ENCODE measurements at regions not wholly inside any gene's neighbourhood (a gene's known extent, or its start where the extent isn't known, plus 50 kb on each side); places are given as distances from the start of the nearest gene placed in this dataset.
"Not testable (repeated sequence)": the region's sequence is repeated elsewhere in the genome, so short reads cannot be mapped to it uniquely, and the experiment has no call there.

DNA sequence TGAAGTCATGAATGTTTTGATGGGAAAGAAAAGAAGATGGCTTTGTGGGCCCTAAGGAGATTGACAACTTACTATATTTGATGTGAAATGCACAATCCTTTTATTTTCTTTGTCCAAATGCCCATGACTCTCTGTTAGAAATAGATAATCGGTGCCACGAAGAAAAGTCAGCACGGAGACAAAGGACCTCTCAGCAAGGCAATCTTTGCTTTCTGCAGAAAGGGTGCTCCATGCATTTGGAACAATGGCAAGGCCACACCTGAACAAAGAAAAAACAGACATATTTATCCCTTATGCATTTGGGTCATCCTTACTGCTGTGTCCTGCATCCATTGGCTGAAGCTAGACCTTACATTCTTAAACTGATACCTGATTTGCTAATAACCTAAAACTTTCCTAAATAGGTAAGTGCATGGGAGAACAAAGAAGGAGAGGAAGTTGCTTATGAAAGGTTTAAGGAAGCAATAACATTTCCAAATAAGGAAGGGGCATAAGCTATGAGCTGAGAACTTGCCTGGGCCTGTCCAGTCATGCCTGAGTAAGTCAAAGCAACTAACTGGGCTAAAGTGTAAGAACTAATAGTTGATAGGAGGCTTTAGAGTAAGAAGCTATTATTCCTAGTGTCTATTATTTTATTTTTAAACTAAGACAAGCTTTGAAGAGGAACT is 158.0 kb upstream of the LMNTD1 start:
- H3K27ac Mint-ChIP-seq; H3K27me3 Mint-ChIP-seq; H3K4me1 Mint-ChIP-seq (ENCODE audit: low read depth in 2 of 2); H3K36me3 Mint-ChIP-seq (ENCODE audit: insufficient read depth); H3K4me3 Mint-ChIP-seq; ATAC-seq (replicated peaks); H3K9me3 Mint-ChIP-seq; DNase-seq: not testable (repeated sequence)

DNA sequence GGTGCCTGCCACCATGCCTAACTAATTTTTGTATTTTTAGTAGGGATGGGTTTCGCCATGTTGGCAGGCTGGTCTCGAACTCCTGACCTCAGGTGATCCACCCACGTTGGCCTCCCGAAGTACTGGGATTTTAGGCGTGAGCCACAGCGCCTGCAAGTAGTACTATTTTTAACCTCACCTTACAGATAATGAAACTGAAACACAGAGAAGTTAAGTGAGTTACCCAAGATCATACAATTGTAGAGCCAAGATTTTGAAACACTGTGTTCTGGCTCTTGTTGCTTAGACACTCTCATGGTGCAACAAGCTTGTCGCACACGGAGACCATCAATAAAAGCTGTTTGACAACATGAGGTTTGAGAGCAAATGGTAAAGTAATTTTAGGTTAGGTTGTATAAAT is 159.1 kb upstream of the LMNTD1 start:
- DNase-seq (no peak), ATAC-seq (replicated peaks) (no peak)
- H3K36me3 Mint-ChIP-seq (ENCODE audit: insufficient read depth): no peaks in the 10 kb centered on the region
- peaks cover 3 to 7% of the 10 kb centered on the region in 2 donors for H3K9me3 Mint-ChIP-seq
- H3K4me1 Mint-ChIP-seq (ENCODE audit: low read depth in 2 of 2): no peaks in the 10 kb centered on the region
- H3K27me3 Mint-ChIP-seq: no peaks in the 10 kb centered on the region
- no peak overlapping the region for H3K27ac Mint-ChIP-seq
- H3K4me3 Mint-ChIP-seq: no peak overlapping the region

DNA sequence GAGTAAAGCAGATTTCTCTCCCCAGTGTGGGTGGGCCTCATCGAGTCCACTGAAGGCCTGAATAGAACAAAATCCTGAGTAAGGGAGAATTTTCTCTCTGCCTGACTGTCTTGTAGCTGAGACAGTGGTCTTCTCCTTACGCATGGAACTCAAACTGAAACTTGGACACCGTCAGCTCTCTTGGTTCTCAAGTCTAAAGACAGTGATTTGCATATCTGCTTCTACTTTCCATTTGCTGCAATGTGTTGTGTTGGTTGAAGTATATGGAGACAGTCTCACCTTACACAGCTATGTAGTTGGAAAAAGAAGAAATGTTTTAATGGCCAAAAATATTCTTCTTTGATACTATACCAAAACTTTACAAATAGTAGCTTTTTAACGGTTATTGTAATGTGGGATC is 160.2 kb upstream of the LMNTD1 start:
- no peak for DNase-seq
- no peak for ATAC-seq (replicated peaks)
- Mint-ChIP-seq H3K27me3 (no peaks in the 10 kb centered on the region), H3K9me3 (peaks cover 4 to 7% of the 10 kb centered on the region in 2 donors), H3K4me3 (no peak overlapping the region), H3K36me3 (ENCODE audit: insufficient read depth) (no peaks in the 10 kb centered on the region), H3K4me1 (ENCODE audit: low read depth in 2 of 2) (no peaks in the 10 kb centered on the region), H3K27ac (no peak overlapping the region)

DNA sequence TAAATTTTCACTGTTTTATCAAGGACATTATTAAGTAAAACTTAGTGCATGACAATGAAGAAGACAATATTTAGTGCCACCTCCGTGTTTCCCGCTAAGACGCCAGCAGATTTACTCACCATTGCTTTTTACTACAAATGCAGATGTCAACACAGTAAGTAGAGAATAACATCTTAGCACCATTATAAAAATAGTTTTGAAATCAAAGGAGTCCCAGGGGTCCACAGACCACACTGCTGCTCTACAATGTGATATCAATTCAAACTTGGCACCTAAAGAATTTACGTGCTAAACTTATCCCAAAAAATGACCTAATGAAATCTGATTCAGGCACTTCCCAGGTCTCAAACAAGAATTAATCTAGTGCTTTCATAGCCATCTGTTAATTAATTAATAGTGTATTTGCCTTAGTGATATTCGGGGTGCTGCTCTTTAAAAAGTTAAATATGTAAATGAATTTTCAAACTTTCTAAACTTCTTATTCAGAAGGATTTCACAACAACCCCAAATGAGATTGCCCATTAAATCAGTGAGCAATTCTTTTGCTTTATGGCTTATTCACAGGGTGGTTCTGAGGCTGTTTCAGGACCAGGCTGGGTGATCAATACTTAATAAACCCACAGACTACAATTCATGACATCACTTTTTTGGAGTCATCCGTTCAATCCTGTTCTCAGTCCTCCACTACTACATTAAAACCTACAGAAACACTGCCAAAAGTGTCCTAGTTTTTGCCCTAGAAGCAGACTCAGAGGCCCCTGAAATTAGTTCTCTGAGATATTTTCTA is 161.3 kb upstream of the LMNTD1 start:
- Mint-ChIP-seq H3K4me3 (no peak overlapping the region), H3K27me3 (no peaks in the 10 kb centered on the region), H3K9me3 (peaks cover 7% of the 10 kb centered on the region in 2 donors), H3K4me1 (ENCODE audit: low read depth in 2 of 2) (no peaks in the 10 kb centered on the region), H3K27ac (no peak overlapping the region), H3K36me3 (ENCODE audit: insufficient read depth) (no peaks in the 10 kb centered on the region)
- no peak for ATAC-seq (replicated peaks)
- no peak for DNase-seq

DNA sequence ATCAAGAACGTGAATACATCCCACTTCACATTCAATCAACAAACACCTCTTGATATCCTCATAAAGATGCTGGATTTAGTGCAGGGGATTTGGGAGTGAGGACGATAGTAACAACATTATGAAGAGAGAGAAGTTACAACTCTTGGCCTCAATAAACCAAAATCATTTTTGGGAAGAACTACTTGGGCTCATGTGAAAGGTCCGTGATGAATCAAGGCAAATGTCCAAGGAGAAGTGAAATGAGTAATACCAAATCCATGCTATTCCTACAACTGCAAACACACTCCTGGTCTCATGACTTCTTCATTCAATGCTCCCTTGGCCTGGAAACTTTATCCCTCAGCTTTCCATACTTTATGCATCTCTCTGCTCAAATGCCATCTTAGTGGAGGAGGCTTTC is 162.0 kb upstream of the LMNTD1 start:
- no peak for ATAC-seq (replicated peaks)
- Mint-ChIP-seq H3K4me1 (ENCODE audit: low read depth in 2 of 2) (no peaks in the 10 kb centered on the region), H3K27ac (no peak overlapping the region), H3K4me3 (no peak overlapping the region), H3K9me3 (peaks cover 7% of the 10 kb centered on the region in 2 donors), H3K36me3 (ENCODE audit: insufficient read depth) (no peaks in the 10 kb centered on the region), H3K27me3 (no peaks in the 10 kb centered on the region)
- no peak for DNase-seq

DNA sequence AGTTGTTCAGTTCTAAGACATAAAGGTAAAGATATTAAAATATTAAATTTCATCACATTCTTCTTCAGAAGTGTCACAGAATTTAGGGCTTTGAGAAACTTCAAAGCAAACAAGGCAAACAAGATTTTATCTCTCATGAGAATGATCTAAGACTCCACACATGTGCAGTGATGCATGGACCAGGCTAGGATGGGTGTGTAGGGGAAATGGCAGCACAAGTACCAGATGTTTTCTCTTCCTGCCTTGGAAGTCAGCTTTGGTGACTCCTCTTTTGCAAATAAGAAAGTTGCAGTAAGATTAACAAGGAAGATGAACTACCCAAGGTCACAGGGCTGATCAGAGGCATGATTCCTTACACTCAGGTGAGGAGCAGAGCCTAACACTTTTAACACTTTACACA is 163.8 kb upstream of the LMNTD1 start:
- no peak for ATAC-seq (replicated peaks)
- Mint-ChIP-seq H3K4me1 (ENCODE audit: low read depth in 2 of 2) (no peaks in the 10 kb centered on the region), H3K9me3 (peaks cover 7% of the 10 kb centered on the region in 2 donors), H3K27ac (no peak overlapping the region), H3K36me3 (ENCODE audit: insufficient read depth) (no peaks in the 10 kb centered on the region), H3K27me3 (no peaks in the 10 kb centered on the region), H3K4me3 (no peak overlapping the region)
- no peak for DNase-seq

DNA sequence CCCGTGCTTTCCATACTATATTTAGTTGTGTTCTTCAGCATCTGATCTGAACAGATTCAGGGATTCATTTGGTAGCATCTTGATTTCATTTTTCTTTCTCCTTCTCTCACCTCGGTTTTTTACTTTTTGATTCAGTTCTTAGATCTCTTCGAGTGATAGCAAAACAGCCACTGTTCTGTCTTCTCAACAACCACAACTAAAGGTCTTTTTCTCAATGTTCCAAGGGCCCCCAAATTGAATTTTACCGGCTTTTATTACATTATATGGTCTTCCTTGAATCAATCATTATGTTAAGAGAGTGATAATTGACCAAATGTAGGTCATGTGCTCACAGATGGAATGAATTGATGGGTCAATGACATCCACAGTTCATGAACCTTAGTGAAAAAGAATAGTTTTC is 164.5 kb upstream of the LMNTD1 start:
- Mint-ChIP-seq H3K4me1 (ENCODE audit: low read depth in 2 of 2) (no peaks in the 10 kb centered on the region), H3K36me3 (ENCODE audit: insufficient read depth) (no peaks in the 10 kb centered on the region), H3K9me3 (peaks cover 7% of the 10 kb centered on the region in 2 donors), H3K27ac (no peak overlapping the region), H3K27me3 (no peaks in the 10 kb centered on the region), H3K4me3 (no peak overlapping the region)
- no peak for ATAC-seq (replicated peaks)
- no peak for DNase-seq

DNA sequence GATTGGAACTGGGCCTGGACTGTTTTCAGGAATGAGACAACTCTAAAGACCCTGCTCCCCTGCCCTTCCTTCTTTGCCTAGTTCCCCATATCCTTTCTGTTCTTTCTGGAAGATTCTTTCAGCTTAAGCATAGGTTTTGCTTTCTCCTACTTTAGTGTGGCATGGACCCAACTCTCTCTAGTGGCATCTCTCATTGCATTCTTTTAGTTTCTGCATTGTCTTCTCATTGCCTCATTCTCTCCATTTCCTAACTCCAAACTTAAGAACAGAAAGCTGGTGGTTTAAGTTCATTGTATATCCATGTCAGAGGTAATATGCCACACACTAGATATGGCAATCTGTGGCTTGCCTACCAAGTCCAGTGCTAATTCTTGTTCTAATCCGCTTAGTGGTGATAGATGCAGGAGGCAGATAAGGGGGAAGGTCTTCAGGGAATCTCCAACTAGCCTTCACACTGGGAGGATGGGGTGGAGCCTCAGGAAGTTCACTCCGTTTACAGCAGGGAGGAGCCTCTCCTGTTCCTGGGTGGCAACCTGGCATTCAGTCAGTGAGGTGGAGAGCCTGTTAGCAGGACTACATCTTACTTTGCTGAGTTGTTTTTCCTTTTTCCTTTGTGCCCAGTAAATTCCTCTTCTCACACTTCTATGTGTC is 165.1 kb upstream of the LMNTD1 start:
- no peaks in the 10 kb centered on the region for H3K36me3 Mint-ChIP-seq (ENCODE audit: insufficient read depth)
- DNase-seq (no peak), ATAC-seq (replicated peaks) (no peak)
- H3K4me3 Mint-ChIP-seq: no peak overlapping the region
- H3K4me1 Mint-ChIP-seq (ENCODE audit: low read depth in 2 of 2): no peaks in the 10 kb centered on the region
- H3K27ac Mint-ChIP-seq: no peak overlapping the region
- H3K27me3 Mint-ChIP-seq: no peaks in the 10 kb centered on the region
- H3K9me3 Mint-ChIP-seq: peaks cover 7% of the 10 kb centered on the region in 2 donors

DNA sequence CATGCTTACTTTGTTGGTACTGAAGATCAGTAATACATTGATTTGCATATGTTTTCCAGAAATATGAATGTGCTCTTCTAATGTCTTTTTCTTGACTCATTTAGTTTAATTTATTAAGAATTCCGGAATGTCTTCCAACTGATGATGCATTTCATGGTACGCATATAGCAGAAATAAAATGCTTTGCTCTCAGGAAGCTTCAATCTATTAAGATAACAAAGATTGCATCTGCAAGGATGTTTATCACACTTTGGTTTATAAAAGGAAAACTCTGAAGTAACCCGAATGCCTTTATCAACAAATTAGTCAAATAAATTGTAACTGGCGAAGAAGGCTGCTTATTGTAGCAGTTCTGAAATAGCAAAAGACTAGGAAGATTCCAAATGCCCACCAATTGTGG is 166.4 kb upstream of the LMNTD1 start:
- DNase-seq (no peak), ATAC-seq (replicated peaks) (no peak)
- no peaks in the 10 kb centered on the region for H3K4me1 Mint-ChIP-seq (ENCODE audit: low read depth in 2 of 2)
- H3K27me3 Mint-ChIP-seq: no peaks in the 10 kb centered on the region
- H3K27ac Mint-ChIP-seq: no peak overlapping the region
- H3K4me3 Mint-ChIP-seq: no peak overlapping the region
- peaks cover 7 to 13% of the 10 kb centered on the region in 2 donors for H3K9me3 Mint-ChIP-seq
- H3K36me3 Mint-ChIP-seq (ENCODE audit: insufficient read depth): no peaks in the 10 kb centered on the region

DNA sequence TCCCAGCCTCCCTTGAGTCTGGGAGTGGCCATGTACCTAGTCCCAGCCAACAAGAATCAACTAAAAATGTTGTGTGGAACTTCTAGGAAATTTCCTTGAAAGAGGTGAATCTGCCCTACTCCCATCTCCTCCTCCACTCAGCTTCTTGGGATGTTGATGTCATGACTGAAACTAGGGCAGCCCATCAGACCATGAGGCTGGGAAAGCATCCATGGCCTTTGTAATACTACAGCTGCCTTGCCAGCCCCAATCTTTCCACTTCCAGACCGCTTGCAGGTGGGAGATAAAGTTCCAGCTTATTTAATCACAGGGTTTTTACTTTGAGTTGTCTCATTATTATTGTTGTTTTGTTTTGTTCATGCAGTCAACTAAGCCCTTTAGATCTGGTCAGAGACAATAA is 170.3 kb upstream of the LMNTD1 start:
- Mint-ChIP-seq H3K36me3 (ENCODE audit: insufficient read depth) (no peaks in the 10 kb centered on the region), H3K4me1 (ENCODE audit: low read depth in 2 of 2) (no peaks in the 10 kb centered on the region), H3K4me3 (no peak overlapping the region)

DNA sequence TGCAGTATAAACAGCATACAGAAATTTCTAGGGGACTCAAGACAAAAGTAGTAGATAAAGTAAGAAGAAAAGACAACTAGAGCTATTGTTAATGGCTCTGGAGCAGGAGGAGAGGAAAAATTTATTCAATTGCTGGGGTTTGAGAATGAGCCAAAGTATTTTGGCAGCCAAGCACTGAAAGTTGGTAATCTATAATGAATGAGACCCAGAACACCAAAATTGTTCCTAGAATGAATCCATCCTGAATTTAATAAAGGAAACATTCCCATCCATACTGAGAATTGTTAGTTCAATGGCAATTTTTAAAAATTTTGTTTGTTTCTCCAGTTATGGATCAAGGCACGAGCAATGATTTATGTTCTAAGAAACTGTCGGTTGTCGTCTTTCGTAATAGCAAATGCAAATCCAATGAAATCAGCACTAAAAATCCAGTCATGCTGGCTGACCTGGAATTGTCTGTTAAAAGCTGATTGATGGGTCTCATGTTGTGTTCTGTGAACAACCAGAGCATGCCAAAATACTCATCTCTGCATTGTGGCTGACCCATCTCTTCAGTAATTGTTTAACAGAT is 170.9 kb upstream of the LMNTD1 start:
- no peaks in the 10 kb centered on the region for H3K4me1 Mint-ChIP-seq (ENCODE audit: low read depth in 2 of 2)
- ATAC-seq (replicated peaks) (no peak), DNase-seq (no peak)
- peaks cover 2 to 14% of the 10 kb centered on the region in 2 donors for H3K9me3 Mint-ChIP-seq
- H3K36me3 Mint-ChIP-seq (ENCODE audit: insufficient read depth): no peaks in the 10 kb centered on the region
- no peak overlapping the region for H3K27ac Mint-ChIP-seq
- no peaks in the 10 kb centered on the region for H3K27me3 Mint-ChIP-seq
- H3K4me3 Mint-ChIP-seq: no peak overlapping the region

More for the DNA sequence above, 170.3 kb upstream of the LMNTD1 start:
- Mint-ChIP-seq H3K9me3 (peaks cover 3 to 14% of the 10 kb centered on the region in 2 donors), H3K27me3 (no peaks in the 10 kb centered on the region), H3K27ac (no peak overlapping the region)
- ATAC-seq (replicated peaks): no peak
- no peak for DNase-seq

DNA sequence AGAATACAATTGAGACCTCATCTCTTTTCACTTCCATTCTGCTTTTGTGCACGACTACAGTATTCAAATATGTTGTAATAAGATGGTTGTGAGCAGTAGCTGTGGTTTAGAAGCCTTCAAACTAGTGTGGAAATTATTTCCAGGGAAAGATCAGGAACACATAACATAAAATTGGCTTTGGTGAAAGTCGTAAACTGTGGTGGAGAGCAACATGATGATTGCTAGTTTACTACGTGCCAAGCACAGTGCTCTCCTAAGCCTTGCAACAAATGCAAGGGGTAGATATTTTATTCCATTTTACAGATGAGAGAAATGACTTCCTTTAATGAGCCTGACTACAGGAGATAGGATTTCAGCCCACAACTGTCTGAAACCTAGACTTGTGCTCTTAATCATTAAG is 172.4 kb upstream of the LMNTD1 start:
- H3K27ac Mint-ChIP-seq: no peak overlapping the region
- DNase-seq: no peak
- peaks cover 0 to 14% of the 10 kb centered on the region in 2 donors for H3K9me3 Mint-ChIP-seq
- H3K4me3 Mint-ChIP-seq: no peak overlapping the region
- no peaks in the 10 kb centered on the region for H3K36me3 Mint-ChIP-seq (ENCODE audit: insufficient read depth)
- no peak for ATAC-seq (replicated peaks)
- H3K4me1 Mint-ChIP-seq (ENCODE audit: low read depth in 2 of 2): no peaks in the 10 kb centered on the region
- no peaks in the 10 kb centered on the region for H3K27me3 Mint-ChIP-seq

DNA sequence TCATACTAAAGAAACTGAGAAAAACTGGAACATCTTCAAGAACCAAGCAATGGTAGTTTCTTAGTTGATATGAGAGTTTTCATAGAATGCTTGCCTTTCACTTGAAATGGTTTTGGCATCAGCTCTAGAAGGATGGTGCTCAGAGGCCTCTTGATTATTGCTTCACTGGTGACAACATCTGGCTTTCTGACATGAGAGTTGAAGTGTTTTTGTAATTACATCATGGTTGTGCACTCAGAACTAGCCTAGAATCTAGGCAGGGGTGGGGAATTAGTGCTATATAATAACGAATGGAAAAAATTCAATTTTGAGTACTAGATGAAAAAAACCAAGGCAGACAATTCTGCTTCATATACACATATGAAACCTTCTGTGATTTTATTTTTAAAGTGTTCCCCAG is 172.8 kb upstream of the LMNTD1 start:
- H3K4me3 Mint-ChIP-seq: no peak overlapping the region
- no peak for DNase-seq
- H3K27ac Mint-ChIP-seq: no peak overlapping the region
- no peaks in the 10 kb centered on the region for H3K36me3 Mint-ChIP-seq (ENCODE audit: insufficient read depth)
- peaks cover 0 to 14% of the 10 kb centered on the region in 2 donors for H3K9me3 Mint-ChIP-seq
- ATAC-seq (replicated peaks): no peak
- H3K27me3 Mint-ChIP-seq: no peaks in the 10 kb centered on the region
- no peaks in the 10 kb centered on the region for H3K4me1 Mint-ChIP-seq (ENCODE audit: low read depth in 2 of 2)
